Lower leg skin (tissue), 3 donors: ENCODE measurements at regions not wholly inside any gene's neighbourhood (a gene's known extent, or its start where the extent isn't known, plus 50 kb on each side); places are given as distances from the start of the nearest gene placed in this dataset.

Source experiments
- CTCF ChIP-seq, 3 donors: fragments of 450-650 bp; IDR thresholded peaks; one replicate each; pipeline ENCODE4 v1.5.1; 2016; ENCODE audit warnings: antibody characterized with exemption in 3 of 3, mild to moderate bottlenecking in 3 of 3, moderate library complexity in 2 of 3
- POLR2A ChIP-seq, 2 donors: fragments of 450-650 bp; IDR thresholded peaks; one replicate each; pipeline ENCODE4 v1.6.1; 2016 to 2017; ENCODE audit warnings: antibody characterized with exemption in 2 of 2, mild to moderate bottlenecking in 1 of 2, moderate library complexity in 1 of 2

GRCh38 chr4:134668237-134668636 is 466.6 kb upstream of the PABPC4L start:
- TF ChIP-seq POLR2A (IDR thresholded peaks at IDR 0.05): no peak
- no peak for TF ChIP-seq CTCF (IDR thresholded peaks at IDR 0.05)
